GM12891 (cell line): ENCODE measurements at regions not wholly inside any gene's neighbourhood (a gene's known extent, or its start where the extent isn't known, plus 50 kb on each side); places are given as distances from the start of the nearest gene placed in this dataset.
"Not testable (repeated sequence)": the region's sequence is repeated elsewhere in the genome, so short reads cannot be mapped to it uniquely, and the experiment has no call there.

Experiments
- DNase-seq: peaks from one replicate; pipeline ENCODE4 v3.0.0; 2011; ENCODE audit warnings: low spot score; ENCODE audit not compliant: insufficient read length
- FAIRE-seq: peaks from 2 replicates; lab custom pipeline; 2011; peaks lifted over from hg19 to GRCh38; lab: Jason Lieb, UNC
- PAX5 ChIP-seq: IDR thresholded peaks from 2 replicates; pipeline ENCODE4 v1.6.1; 2011; ENCODE audit warnings: low read length, moderate library complexity, mild to moderate bottlenecking; ENCODE audit not compliant: insufficient read depth, severe bottlenecking
- POLR2A ChIP-seq: IDR thresholded peaks from 2 replicates; pipeline ENCODE4 v1.6.1; 2011; ENCODE audit warnings: low read depth, low read length, control low read depth
- POLR2AphosphoS5 ChIP-seq: IDR thresholded peaks from 2 replicates; pipeline ENCODE4 v1.6.1; 2011; ENCODE audit warnings: low read depth, low read length, control low read depth
- POU2F2 ChIP-seq: IDR thresholded peaks from 2 replicates; pipeline ENCODE4 v1.6.1; 2011; ENCODE audit warnings: low read depth, mild to moderate bottlenecking, control low read depth, low read length, moderate library complexity
- SPI1 ChIP-seq: IDR thresholded peaks from 2 replicates; pipeline ENCODE4 v1.6.1; 2011; ENCODE audit warnings: low read depth, low read length, control low read depth
- TAF1 ChIP-seq: IDR thresholded peaks from 2 replicates; pipeline ENCODE4 v1.6.1; 2011; ENCODE audit warnings: low read depth, low read length, control low read depth

DNA sequence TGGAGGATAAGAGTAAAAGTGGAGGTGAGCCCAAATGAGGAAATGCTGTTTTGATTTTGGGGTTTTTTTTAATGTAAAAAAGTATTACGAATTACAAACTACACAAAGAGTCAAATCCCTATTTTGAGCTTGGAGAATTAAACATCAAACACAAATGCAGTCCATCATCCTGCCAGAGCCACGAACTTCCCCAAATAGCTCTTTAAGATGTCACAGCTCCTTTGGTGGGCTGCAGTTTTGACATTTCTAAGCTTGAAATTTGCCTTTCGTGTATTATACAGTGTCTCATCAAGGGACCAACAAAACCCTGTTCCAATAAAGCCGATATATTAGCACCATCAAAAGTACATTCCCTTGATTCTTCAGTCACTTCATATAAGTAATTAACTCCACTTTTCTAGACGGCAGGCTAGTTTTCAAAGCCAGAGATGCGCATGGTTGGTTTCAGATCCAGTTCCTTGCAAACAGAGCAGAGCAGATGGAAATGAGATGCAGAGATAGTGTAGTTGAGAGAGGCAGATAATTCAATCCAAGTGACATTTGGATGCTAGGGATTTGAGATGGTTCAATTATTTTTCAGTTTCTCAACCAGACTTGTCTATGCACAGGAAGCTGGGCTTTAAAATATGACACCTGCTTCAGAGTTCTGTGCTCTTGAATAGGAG is 580.9 kb downstream of the EDEM1 start:
- FAIRE-seq (no peak), DNase-seq (no peak)
- TF ChIP-seq SPI1, result no peak
- no peak for TF ChIP-seq POLR2A
- TF ChIP-seq PAX5, result no peak
- TF ChIP-seq POLR2AphosphoS5, result no peak
- TF ChIP-seq POU2F2, result no peak
- no peak for TF ChIP-seq TAF1

DNA sequence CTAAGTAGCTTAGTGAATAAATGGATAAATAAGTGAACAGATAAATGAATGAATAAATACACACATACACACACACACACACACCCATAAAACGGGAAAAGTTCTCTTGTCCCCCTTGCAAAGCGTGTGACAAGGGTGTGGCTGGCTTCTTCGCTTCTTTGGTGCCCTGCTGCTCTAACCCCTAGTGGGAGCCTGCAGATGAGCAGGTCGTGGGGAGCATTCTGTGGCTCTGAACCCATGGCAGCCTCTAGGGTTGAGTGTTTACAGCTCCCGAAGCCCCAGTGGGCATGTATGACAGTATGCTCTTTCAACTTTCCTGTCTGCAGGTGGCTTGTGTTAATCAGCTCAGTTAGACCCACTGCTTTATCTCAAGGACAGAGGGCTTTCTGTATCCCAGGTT is 582.3 kb downstream of the EDEM1 start:
- no peak for TF ChIP-seq PAX5
- TF ChIP-seq SPI1, result no peak
- TF ChIP-seq POLR2AphosphoS5, result no peak
- TF ChIP-seq POU2F2, result no peak
- TF ChIP-seq POLR2A, result no peak
- TF ChIP-seq TAF1, result no peak
- DNase-seq (no peak), FAIRE-seq (no peak)

DNA sequence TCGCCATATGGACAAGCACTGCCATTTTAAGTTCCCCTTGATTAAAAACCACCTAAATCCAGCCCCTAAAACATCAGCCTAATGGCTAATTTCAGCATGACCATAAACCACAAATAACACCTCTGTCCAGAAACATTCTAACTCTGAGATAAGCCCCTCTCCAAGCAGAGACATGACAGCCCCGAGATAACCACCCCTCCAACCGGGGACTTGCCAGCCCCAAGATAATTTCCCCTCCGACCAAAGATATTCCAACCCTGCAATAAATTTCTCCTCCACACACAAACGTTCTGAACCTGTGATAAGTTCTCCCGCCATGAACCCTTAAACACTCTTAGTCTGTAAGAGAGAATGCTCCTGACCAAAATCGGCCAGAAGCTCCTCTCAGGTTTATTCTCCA is 586.8 kb downstream of the EDEM1 start:
- FAIRE-seq (no peak), DNase-seq (no peak)
- TF ChIP-seq POLR2AphosphoS5, result no peak
- TF ChIP-seq TAF1, result no peak
- no peak for TF ChIP-seq SPI1
- TF ChIP-seq POU2F2, result no peak

DNA sequence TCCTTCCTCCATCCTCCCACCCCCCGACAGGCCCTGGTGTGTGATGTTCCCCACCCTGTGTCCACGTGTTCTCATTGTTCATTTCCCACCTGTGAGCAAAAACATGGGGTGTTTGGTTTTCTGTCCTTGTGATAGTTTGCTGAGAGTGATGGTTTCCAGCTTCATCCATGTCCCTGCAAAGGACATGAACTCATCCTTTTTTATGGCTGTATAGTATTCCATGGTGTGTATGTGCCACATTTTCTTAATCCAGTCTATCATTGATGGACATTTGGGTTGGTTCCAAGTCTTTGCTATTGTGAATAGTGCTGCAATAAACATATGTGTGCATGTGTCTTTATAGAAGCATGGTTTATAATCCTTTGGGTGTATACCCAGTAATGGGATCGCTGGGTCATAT is 587.6 kb downstream of the EDEM1 start:
- not testable (repeated sequence) for FAIRE-seq, DNase-seq

DNA sequence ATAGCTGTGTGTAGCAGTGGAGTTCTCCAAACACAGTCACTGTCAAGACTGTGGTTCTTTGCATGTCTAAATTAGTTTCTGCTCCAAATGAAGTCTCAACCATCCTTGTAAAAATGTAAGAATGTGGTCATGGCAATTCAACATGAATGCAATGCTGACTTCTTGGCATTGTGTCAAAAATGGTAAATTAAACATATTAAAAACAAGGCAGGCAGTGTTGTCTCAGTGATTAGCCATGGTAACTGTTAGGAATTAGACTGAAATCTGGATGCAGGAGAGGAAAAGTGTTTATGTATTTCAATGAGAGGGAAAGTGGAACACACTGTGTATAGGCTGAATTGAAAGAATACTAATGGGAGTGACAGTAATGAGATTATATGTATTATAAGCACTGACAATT is 597.2 kb downstream of the EDEM1 start:
- TF ChIP-seq POU2F2 (no peak), PAX5 (no peak), POLR2AphosphoS5 (no peak), TAF1 (no peak), SPI1 (no peak), POLR2A (no peak)
- FAIRE-seq, result no peak
- no peak for DNase-seq

DNA sequence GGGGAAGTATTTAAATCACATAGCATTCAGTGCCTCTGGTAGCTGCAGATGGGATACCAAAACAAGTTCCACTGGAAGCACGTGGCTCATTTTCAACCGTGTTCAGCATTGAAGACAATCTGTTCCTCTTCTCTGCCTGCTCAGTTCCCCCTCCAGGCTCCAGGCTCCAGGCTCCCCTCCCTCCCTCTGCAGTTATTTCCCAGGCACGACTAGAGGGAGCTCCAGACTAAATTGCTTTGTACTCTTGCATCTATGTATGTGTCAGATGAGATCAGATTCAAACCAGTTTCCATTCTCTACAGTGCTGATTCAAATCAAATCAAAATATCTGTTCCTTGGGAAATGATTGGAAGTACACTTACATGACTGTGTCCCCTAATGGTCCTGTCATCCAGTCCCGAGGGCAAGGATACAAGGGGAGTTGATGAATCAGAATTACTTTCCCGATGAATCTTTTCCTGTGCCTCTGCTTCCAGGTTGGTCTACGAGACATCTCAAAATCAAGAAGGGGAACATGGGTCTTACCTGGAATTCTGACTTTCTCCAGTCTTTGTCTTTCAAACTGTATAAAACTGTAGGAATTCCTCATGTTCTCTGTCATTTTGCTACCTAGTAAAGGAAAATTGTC is 600.5 kb downstream of the EDEM1 start:
- DNase-seq, result no peak
- TF ChIP-seq SPI1 (no peak), TAF1 (no peak), POU2F2 (no peak), POLR2AphosphoS5 (no peak), POLR2A (no peak), PAX5 (no peak)
- FAIRE-seq, result no peak

DNA sequence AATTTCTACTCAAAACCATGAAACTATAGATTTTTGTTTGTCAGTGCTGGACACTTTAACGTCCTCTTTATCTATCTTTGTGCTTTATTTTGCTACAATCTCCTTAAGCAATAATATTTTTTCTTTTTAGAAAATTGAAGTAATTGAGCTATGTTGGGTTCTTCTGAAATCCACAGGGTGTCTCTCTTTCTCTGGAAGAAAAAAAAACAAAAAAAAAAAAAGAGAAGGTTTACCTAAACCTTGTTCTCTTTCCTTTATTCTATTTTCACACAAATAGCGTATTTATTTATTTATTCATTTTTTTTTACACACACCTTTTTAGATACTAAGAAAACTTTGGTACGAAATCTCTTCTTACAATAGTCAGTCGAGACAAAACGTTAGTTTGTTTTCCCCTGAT is 601.0 kb downstream of the EDEM1 start:
- TF ChIP-seq POLR2AphosphoS5, result no peak
- TF ChIP-seq POU2F2, result no peak
- TF ChIP-seq SPI1, result no peak
- TF ChIP-seq POLR2A, result no peak
- no peak for TF ChIP-seq TAF1
- no peak for TF ChIP-seq PAX5
- DNase-seq (no peak), FAIRE-seq (no peak)

DNA sequence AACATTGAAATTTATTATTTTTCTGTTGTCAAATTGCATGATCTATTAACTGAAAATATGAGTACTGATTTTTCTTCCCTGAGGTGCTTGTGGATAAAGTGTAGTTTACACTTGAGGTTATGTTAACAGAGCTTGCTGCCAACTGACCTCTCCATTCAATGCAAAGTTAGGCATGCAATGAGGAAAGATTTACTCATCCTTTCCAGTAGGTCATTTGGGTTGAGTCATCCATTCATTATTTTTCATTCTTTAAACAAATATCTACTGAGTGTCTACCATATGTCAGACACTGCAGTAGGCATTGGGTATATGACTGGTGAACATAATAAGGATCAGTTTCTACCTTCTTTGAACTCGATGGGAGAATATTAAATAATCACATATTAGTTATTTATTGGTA is 604.1 kb downstream of the EDEM1 start:
- DNase-seq, result no peak
- no peak for TF ChIP-seq TAF1
- TF ChIP-seq PAX5, result no peak
- TF ChIP-seq POLR2AphosphoS5, result no peak
- TF ChIP-seq POU2F2, result no peak
- TF ChIP-seq POLR2A, result no peak
- no peak for TF ChIP-seq SPI1
- FAIRE-seq, result no peak

DNA sequence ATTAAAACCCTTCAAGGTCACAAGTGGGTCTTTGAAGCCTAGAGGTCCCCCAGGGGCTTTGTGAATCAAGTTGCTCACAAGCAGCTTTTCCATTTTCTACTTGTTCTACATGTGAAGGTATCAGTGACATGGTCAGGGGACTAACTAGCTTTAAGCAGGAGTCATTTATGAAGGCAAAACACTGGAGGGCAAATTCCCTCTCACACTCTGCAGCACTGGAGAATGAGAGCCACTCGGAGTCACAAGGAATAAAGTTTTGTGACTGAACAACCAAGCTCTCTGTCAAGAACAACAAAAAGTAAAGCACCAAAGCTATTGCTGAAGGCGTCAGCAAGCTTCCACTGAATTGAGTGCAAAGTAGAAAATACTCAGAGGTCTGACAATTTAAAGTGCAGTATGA is 609.0 kb downstream of the EDEM1 start:
- DNase-seq (no peak), FAIRE-seq (no peak)
- no peak for TF ChIP-seq SPI1
- no peak for TF ChIP-seq POLR2AphosphoS5

DNA sequence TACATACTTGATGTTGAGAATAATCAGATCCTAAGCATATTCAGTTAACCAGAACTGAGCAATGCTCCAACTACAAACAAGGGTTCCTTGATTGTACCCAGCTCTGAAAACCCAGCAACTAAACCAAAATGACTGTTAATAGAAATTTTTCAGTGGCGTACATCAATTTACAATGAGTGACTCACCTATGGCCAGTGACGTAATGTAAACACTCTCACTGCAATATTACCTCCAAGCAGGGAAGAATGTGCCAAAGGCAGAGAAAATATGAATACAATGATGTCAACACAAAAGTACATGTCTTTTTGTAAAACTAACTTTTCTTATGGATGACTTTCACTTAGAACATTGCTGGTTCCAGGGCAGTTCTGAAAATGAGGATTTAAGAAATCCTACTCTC is 611.3 kb downstream of the EDEM1 start:
- FAIRE-seq (no peak), DNase-seq (no peak)
- no peak for TF ChIP-seq SPI1
- TF ChIP-seq POLR2AphosphoS5, result no peak
- TF ChIP-seq POU2F2, result no peak

DNA sequence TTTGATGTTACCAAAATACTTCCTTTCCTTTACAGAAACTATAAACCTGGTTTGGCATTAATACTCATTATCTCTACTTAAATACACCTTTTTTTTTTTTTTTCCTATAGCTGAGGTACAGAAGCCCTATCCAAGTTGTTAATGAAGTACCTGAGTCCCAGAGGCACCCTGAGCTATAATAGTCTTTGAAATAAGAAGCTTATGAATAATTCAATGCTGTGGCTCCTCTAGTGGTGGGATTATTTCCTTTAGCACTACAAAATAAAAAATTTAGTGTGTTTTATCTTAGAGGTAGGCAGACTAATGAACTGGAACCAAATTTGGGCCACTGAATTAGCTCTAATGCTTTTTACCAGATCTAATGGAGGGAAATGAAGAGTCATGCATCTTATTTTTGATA is 611.9 kb downstream of the EDEM1 start:
- FAIRE-seq (no peak), DNase-seq (no peak)
- TF ChIP-seq POLR2A, result no peak
- TF ChIP-seq PAX5, result no peak
